ENCODE measurements at regions not wholly inside any gene's neighbourhood (a gene's known extent, or its start where the extent isn't known, plus 50 kb on each side); places are given as distances from the start of the nearest gene placed in this dataset.

- Mint-ChIP-seq H3K4me1 (peaks cover 5% of the 10 kb centered on the region; the same call in 1 of the 3 replicates), H3K9me3 (no peaks in the 10 kb centered on the region; the same call in 2 of the 3 replicates), H3K27ac (no peak overlapping the region), H3K4me3 (no peak overlapping the region), H3K27me3 (ENCODE audit: insufficient read depth, low read depth, poor library complexity) (no peaks in the 10 kb centered on the region), H3K36me3 (ENCODE audit: low read depth) (no peaks in the 10 kb centered on the region)
- no peak overlapping the region for H3K4me3 ChIP-seq
- TF ChIP-seq ZNF331 (CRISPR knock-in tag; IDR thresholded peaks at IDR 0.05; ENCODE audit: low read depth) (no peak), CTCF (conservative IDR thresholded peaks at IDR 0.05; ENCODE audit: low read depth in 2 of 2) (no peak), CREB1 (CRISPR knock-in tag; IDR thresholded peaks at IDR 0.05; ENCODE audit: low read depth) (no peak), ZNF114 (CRISPR knock-in tag; IDR thresholded peaks at IDR 0.05) (no peak), ZNF462 (CRISPR knock-in tag; IDR thresholded peaks at IDR 0.05) (no peak), JUNB (IDR thresholded peaks at IDR 0.05; ENCODE audit: unreplicated experiment) (no peak), REST (IDR thresholded peaks at IDR 0.05; ENCODE audit: unreplicated experiment) (no peak), NANOG (IDR thresholded peaks at IDR 0.05; ENCODE audit: borderline replicate concordance) (no peak), EZH2phosphoT487 (IDR thresholded peaks at IDR 0.05; ENCODE audit: unreplicated experiment) (no peak), POLR2AphosphoS5 (IDR thresholded peaks at IDR 0.05; ENCODE audit: low read depth) (no peak)
- H2AFZ ChIP-seq, result no peak overlapping the region
- H3K27ac ChIP-seq (ENCODE audit: low read depth), result no peak overlapping the region
- ATAC-seq, result no peak
- H3K4me1 ChIP-seq (ENCODE audit: insufficient read depth), result no peaks in the 10 kb centered on the region
- no peaks in the 10 kb centered on the region for H3K27me3 ChIP-seq (ENCODE audit: insufficient read depth)
- no peaks in the 10 kb centered on the region for H3F3A ChIP-seq (replicated peaks; ENCODE audit: low read depth)
- no peak overlapping the region for H3K4me2 ChIP-seq
- no peaks in the 10 kb centered on the region for H4K20me1 ChIP-seq (replicated peaks; ENCODE audit: insufficient read depth)
- H3K9me2 ChIP-seq (ENCODE audit: insufficient read depth), result no peaks in the 10 kb centered on the region
- no peaks in the 10 kb centered on the region for H3K79me2 ChIP-seq (replicated peaks; ENCODE audit: insufficient read depth)
- DNase-seq (ENCODE audit: low spot score), result no peak
- H3K36me3 ChIP-seq (ENCODE audit: insufficient read depth), result no peaks in the 10 kb centered on the region
Observed at GRCh38 chr5:118561235-118561634, 427.1 kb downstream of the DTWD2 start.

All from GM23338 (cell line).